A673 (cell line): ENCODE measurements at regions not wholly inside any gene's neighbourhood (a gene's known extent, or its start where the extent isn't known, plus 50 kb on each side); places are given as distances from the start of the nearest gene placed in this dataset.

Source experiments
- CTCF ChIP-seq: fragments of 300-800, 200-600 bp; sonication (generic); conservative IDR thresholded peaks from 2 replicates; pipeline ENCODE4 v1.5.1; 2017; ENCODE audit warnings: low read depth, mild to moderate bottlenecking, antibody characterized with exemption, low read length, moderate library complexity, mixed read lengths
- EZH2 ChIP-seq: fragments of 200-600 bp; sonication (generic); IDR thresholded peaks from 2 replicates; pipeline ENCODE4 v1.6.1; 2017; ENCODE audit warnings: borderline replicate concordance, low read depth, mild to moderate bottlenecking, mixed read lengths, antibody characterized with exemption, low read length; ENCODE audit not compliant: poor library complexity, severe bottlenecking

GRCh38 chr13:70616847-70617246 lies 508.6 kb upstream of the KLHL1 start:
- TF ChIP-seq CTCF (no peak), EZH2 (no peak)
